WTC11 (cell line): ENCODE measurements at regions not wholly inside any gene's neighbourhood (a gene's known extent, or its start where the extent isn't known, plus 50 kb on each side); places are given as distances from the start of the nearest gene placed in this dataset.

ENCODE experiments used
- ATAC-seq: fragments of 200-7000 bp; cut with Tn5 transposase; 2 replicates; pipeline ENCODE4 v1.10.0; 2021; ENCODE audit warnings: mild to moderate bottlenecking, moderate library complexity
- CTCF ChIA-PET: fragments of 300-600 bp; sonication (Branson Sonifier 250); formaldehyde crosslinking; loops from one replicate; lab custom pipeline; 2021; ENCODE audit warnings: antibody characterized with exemption; lab: Charles Lee
- POLR2A ChIA-PET: fragments of 350-600 bp; sonication (Branson Sonifier 250); formaldehyde crosslinking; loops from one replicate; lab custom pipeline; 2021; ENCODE audit warnings: antibody characterized with exemption; lab: Charles Lee
- DNase-seq: peaks from one replicate; pipeline ENCODE4 v3.0.0; 2021; ENCODE audit warnings: low spot score
- H3K27ac Mint-ChIP-seq: 2 replicates; pipeline ENCODE4 v1.8.0; 2021; ENCODE audit warnings: mixed read lengths
- H3K27me3 Mint-ChIP-seq: 2 replicates; pipeline ENCODE4 v1.8.0; 2021; ENCODE audit warnings: low read depth, mild to moderate bottlenecking, moderate library complexity, mixed read lengths
- H3K36me3 Mint-ChIP-seq: 2 replicates; pipeline ENCODE4 v1.8.0; 2021; ENCODE audit warnings: mixed read lengths
- H3K4me1 Mint-ChIP-seq: 2 replicates; pipeline ENCODE4 v1.8.0; 2022; ENCODE audit warnings: mixed read lengths
- H3K4me3 Mint-ChIP-seq: 2 replicates; pipeline ENCODE4 v1.8.0; 2021; ENCODE audit warnings: mild to moderate bottlenecking, moderate library complexity, mixed read lengths
- H3K9me3 Mint-ChIP-seq: 2 replicates; pipeline ENCODE4 v1.8.0; 2021; ENCODE audit warnings: mixed read lengths
- AR ChIP-seq: fragments of 250-450 bp; sonication (Bioruptor Pico); IDR thresholded peaks from 2 replicates; pipeline ENCODE4 v1.9.0; 2021; ENCODE audit warnings: mild to moderate bottlenecking
- ATF1 ChIP-seq: sonication (generic); formaldehyde crosslinking; IDR thresholded peaks from 2 replicates; pipeline ENCODE4 v1.8.1; 2023; ENCODE audit warnings: mild to moderate bottlenecking, moderate library complexity, missing genetic modification reagents
- ATF2 ChIP-seq: sonication (generic); formaldehyde crosslinking; IDR thresholded peaks from 2 replicates; pipeline ENCODE4 v1.8.1; 2022; ENCODE audit warnings: low read depth, missing genetic modification reagents, borderline replicate concordance
- ATF3 ChIP-seq: sonication (generic); formaldehyde crosslinking; conservative IDR thresholded peaks from 2 replicates; pipeline ENCODE4 v1.8.1; 2022; ENCODE audit warnings: mild to moderate bottlenecking, missing genetic modification reagents
- CTCF ChIP-seq: fragments of 200-600 bp; IDR thresholded peaks from 2 replicates; pipeline ENCODE4 v1.8.0; 2022; ENCODE audit warnings: antibody characterized with exemption
- FOXK1 ChIP-seq: sonication (generic); formaldehyde crosslinking; IDR thresholded peaks from 2 replicates; pipeline ENCODE4 v1.8.0; 2022; ENCODE audit warnings: mild to moderate bottlenecking, moderate library complexity, missing genetic modification reagents
- FOXP1 ChIP-seq: sonication (generic); formaldehyde crosslinking; IDR thresholded peaks from 2 replicates; pipeline ENCODE4 v1.8.0; 2022; ENCODE audit warnings: missing genetic modification reagents, mild to moderate bottlenecking, moderate library complexity, borderline replicate concordance
- GABPB1 ChIP-seq: sonication (generic); formaldehyde crosslinking; IDR thresholded peaks from 2 replicates; pipeline ENCODE4 v1.8.1; 2023; ENCODE audit warnings: mild to moderate bottlenecking, missing genetic modification reagents
- GRHL2 ChIP-seq: fragments of 250-450 bp; sonication (Bioruptor Pico); IDR thresholded peaks from 2 replicates; pipeline ENCODE4 v1.8.0; 2022; ENCODE audit warnings: mild to moderate bottlenecking, moderate library complexity; ENCODE audit not compliant: insufficient replicate concordance, severe bottlenecking
- IRF1 ChIP-seq: sonication (generic); formaldehyde crosslinking; IDR thresholded peaks from 2 replicates; pipeline ENCODE4 v1.8.0; 2023; ENCODE audit warnings: missing genetic modification reagents
- KAT7 ChIP-seq: sonication (generic); formaldehyde crosslinking; IDR thresholded peaks from 2 replicates; pipeline ENCODE4 v1.8.1; 2023; ENCODE audit warnings: missing genetic modification reagents, mild to moderate bottlenecking, borderline replicate concordance
- MAX ChIP-seq: sonication (generic); formaldehyde crosslinking; IDR thresholded peaks from 2 replicates; pipeline ENCODE4 v1.8.0; 2022; ENCODE audit warnings: mild to moderate bottlenecking, missing genetic modification reagents
- NR2C2 ChIP-seq: sonication (generic); formaldehyde crosslinking; IDR thresholded peaks from 2 replicates; pipeline ENCODE4 v1.8.0; 2022; ENCODE audit warnings: mild to moderate bottlenecking, missing genetic modification reagents
- NR3C1 ChIP-seq: sonication (generic); formaldehyde crosslinking; conservative IDR thresholded peaks from 2 replicates; pipeline ENCODE4 v1.8.1; 2023; ENCODE audit warnings: low read depth, mild to moderate bottlenecking, missing genetic modification reagents
- PREB ChIP-seq: sonication (generic); formaldehyde crosslinking; IDR thresholded peaks from 2 replicates; pipeline ENCODE4 v1.8.1; 2022; ENCODE audit warnings: mild to moderate bottlenecking, missing genetic modification reagents, moderate library complexity, borderline replicate concordance
- RELA ChIP-seq: sonication (generic); formaldehyde crosslinking; IDR thresholded peaks from 2 replicates; pipeline ENCODE4 v1.8.1; 2022; ENCODE audit warnings: missing genetic modification reagents, mild to moderate bottlenecking, borderline replicate concordance
- SMAD4 ChIP-seq: sonication (generic); formaldehyde crosslinking; IDR thresholded peaks from 2 replicates; pipeline ENCODE4 v1.8.0; 2022; ENCODE audit warnings: mild to moderate bottlenecking, missing genetic modification reagents
- SOX15 ChIP-seq: fragments of 250-450 bp; sonication (Bioruptor Pico); IDR thresholded peaks from 2 replicates; pipeline ENCODE4 v1.9.0; 2021; ENCODE audit warnings: mild to moderate bottlenecking
- TEAD4 ChIP-seq: sonication (generic); formaldehyde crosslinking; IDR thresholded peaks from 2 replicates; pipeline ENCODE4 v1.8.0; 2022; ENCODE audit warnings: mild to moderate bottlenecking, missing genetic modification reagents
- TP53 ChIP-seq: sonication (generic); formaldehyde crosslinking; IDR thresholded peaks from 2 replicates; pipeline ENCODE4 v1.8.1; 2023; ENCODE audit warnings: mild to moderate bottlenecking, missing genetic modification reagents

- H3K4me3 Mint-ChIP-seq, result no peak overlapping the region
These were observed 123.8 kb upstream of the INHBA start for GRCh38 chr7:41826641-41827040.

GRCh38 chr7:41825927-41826480 lies 123.1 kb upstream of the INHBA start:
- no peak overlapping the region for H3K4me3 Mint-ChIP-seq
- peaks cover 10% of the 10 kb centered on the region for H3K4me1 Mint-ChIP-seq
- ATAC-seq (no peak), DNase-seq (no peak)
- peaks cover 23% of the 10 kb centered on the region for H3K9me3 Mint-ChIP-seq
- ChIA-PET CTCF (no interaction called here), POLR2A (no interaction called here)
- H3K36me3 Mint-ChIP-seq, result peaks cover 4% of the 10 kb centered on the region; the same call in 1 of the 2 replicates
- H3K27me3 Mint-ChIP-seq, result no peaks in the 10 kb centered on the region
- no peak overlapping the region for H3K27ac Mint-ChIP-seq
- no peak for TF ChIP-seq GABPB1
- no peak for TF ChIP-seq RELA (CRISPR knock-in tag)
- no peak for TF ChIP-seq IRF1 (CRISPR knock-in tag)
- no peak for TF ChIP-seq PREB
- TF ChIP-seq AR, result no peak
- no peak for TF ChIP-seq ATF1 (CRISPR knock-in tag)
- TF ChIP-seq GRHL2, result no peak
- no peak for TF ChIP-seq TP53 (CRISPR knock-in tag)
- no peak for TF ChIP-seq MAX (CRISPR knock-in tag)
- TF ChIP-seq ATF3 (CRISPR knock-in tag), result no peak
- TF ChIP-seq NR3C1 (CRISPR knock-in tag), result no peak
- no peak for TF ChIP-seq KAT7 (CRISPR knock-in tag)
- TF ChIP-seq CTCF, result no peak

More at GRCh38 chr7:41826641-41827040, 123.8 kb upstream of the INHBA start:
- H3K4me1 Mint-ChIP-seq, result peaks cover 7% of the 10 kb centered on the region
- H3K27me3 Mint-ChIP-seq, result peaks cover 4% of the 10 kb centered on the region
- TF ChIP-seq SOX15 (CRISPR knock-in tag), result no peak
- TF ChIP-seq AR, result no peak
- TF ChIP-seq SMAD4, result no peak
- no peak for TF ChIP-seq TEAD4
- no peak for TF ChIP-seq NR2C2
- TF ChIP-seq ATF2, result no peak
- no peak for TF ChIP-seq NR3C1 (CRISPR knock-in tag)
- no peak for TF ChIP-seq FOXP1 (CRISPR knock-in tag)
- TF ChIP-seq FOXK1 (CRISPR knock-in tag), result no peak
- H3K27ac Mint-ChIP-seq, result no peak overlapping the region
- ChIA-PET POLR2A (no interaction called here), CTCF (no interaction called here)
- DNase-seq (no peak), ATAC-seq (no peak)
- H3K36me3 Mint-ChIP-seq, result peaks cover 7% of the 10 kb centered on the region
- peaks cover 27% of the 10 kb centered on the region for H3K9me3 Mint-ChIP-seq
